ENCODE measurements at regions not wholly inside any gene's neighbourhood (a gene's known extent, or its start where the extent isn't known, plus 50 kb on each side); places are given as distances from the start of the nearest gene placed in this dataset.

DNA sequence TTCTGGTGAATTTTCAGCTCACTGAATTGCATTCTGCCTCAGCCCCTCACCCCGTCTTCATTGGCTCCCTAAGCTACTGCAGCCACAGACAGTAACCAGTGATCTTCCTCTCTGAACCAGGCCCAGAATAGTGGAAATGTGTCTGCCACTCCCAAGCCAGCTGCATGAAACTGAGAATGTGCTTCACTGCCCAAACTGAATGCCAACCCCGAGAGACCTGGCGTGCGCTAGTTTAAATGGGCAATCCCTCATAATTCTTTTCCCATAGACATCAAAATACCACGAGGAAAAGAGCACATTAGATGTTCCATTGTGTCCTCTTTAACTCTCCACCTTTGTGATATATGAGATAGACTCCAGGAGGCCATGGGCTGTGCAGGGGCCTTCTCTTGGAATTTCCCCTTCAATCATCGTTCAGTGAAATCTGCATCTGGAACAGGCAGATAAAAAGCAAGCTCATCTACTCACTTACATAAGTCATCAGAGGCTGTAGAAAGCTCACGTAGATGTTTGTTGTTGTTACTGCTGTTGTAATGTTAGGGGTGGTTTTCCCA lies 320.2 kb downstream of the NFIB start:
- TF ChIP-seq EZH2phosphoT487 (IDR thresholded peaks at IDR 0.05; ENCODE audit: insufficient read depth, low read depth) (no peak), EZH2 (IDR thresholded peaks at IDR 0.05; ENCODE audit: insufficient read depth, poor library complexity, severe bottlenecking) (no peak)

All from GM23248 (cell line).